ENCODE measurements at regions not wholly inside any gene's neighbourhood (a gene's known extent, or its start where the extent isn't known, plus 50 kb on each side); places are given as distances from the start of the nearest gene placed in this dataset.

GRCh38 chr6:97411610-97412009, 128.6 kb upstream of the MMS22L start:
- TF ChIP-seq CTCF (conservative IDR thresholded peaks at IDR 0.05; ENCODE audit: low read depth, low read length): no peak
- TF ChIP-seq EZH2 (IDR thresholded peaks at IDR 0.05; ENCODE audit: borderline replicate concordance, low read depth, low read length, poor library complexity, severe bottlenecking): no peak
